GM21367 (cell line): ENCODE measurements at regions not wholly inside any gene's neighbourhood (a gene's known extent, or its start where the extent isn't known, plus 50 kb on each side); places are given as distances from the start of the nearest gene placed in this dataset.

Source experiments
- ATAC-seq: cut with Tn5 transposase; IDR thresholded peaks from one replicate; pipeline ENCODE4 v1.9.1; 2021; ENCODE audit not compliant: unreplicated experiment

DNA sequence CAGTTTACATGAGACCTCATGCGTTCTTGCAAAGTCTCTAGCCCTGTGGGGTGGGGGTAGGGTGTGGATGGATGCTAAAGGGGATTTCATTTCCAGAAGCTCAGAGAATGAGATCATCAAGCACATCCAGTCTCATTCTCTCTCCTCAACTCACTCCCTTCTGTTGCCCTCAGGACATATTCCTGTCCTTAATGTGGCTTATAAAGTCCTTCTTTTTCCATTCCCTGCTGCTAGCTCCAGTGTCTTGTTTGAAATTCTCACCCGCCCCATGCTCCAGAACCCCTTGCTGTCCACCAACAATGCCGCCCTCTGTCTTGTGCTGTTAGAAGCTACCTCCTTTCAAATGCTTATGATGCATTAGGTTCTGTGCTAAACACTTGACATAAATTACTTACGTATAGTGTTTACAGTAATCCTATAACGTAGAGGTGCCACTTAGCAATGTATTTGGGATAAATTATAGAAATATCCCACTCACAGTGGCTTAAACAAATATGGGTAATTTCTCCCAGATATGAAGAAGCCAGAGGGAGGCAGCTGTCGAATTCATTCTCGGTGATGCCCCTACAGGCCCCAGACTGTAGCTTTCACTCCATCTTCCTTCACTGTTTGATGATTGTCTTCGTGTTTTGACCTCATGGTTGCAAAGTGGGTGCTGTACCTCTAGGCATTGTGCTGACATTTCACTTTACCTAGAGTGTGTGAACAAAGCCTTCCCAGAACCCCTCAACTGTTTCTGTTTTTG, 273.1 kb upstream of the TBL1XR1 start:
- ATAC-seq: no peak

DNA sequence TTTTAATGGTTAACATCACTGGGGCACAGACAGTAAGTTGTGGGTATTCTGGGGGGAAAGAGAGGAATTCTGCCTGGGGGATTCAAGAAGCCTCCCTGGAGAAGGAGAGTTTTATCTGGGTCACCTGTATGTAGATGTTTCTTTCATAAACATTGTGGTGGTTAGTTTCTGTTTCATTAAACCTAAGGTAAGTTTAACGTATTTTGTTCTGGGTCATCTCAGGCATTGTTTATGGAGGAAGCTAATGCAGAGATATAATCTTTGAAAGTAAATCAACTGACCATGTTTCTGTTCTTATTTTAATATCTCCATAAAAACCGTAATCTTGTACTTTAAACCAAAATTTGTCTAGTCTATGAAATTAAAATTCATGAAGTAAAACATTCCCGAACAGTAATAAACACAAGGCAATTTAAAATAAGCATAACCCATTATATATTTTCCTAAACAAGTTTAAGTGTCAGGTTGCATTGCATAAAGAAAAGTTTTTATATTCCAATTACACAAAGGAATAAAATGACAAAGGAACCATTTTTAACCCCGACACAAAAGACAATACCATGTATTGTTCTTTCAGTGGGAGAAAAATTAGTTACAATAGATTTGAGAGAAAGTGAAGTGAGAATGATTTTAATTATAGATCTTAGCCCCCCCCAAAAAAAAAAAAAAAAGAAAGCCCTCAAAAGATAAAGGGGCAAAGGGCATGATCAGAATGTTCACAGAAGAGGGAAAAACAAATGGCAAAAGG, 274.6 kb upstream of the TBL1XR1 start:
- no peak for ATAC-seq

GRCh38 chr3:177473184-177473583, 275.9 kb upstream of the TBL1XR1 start:
- no peak for ATAC-seq

DNA sequence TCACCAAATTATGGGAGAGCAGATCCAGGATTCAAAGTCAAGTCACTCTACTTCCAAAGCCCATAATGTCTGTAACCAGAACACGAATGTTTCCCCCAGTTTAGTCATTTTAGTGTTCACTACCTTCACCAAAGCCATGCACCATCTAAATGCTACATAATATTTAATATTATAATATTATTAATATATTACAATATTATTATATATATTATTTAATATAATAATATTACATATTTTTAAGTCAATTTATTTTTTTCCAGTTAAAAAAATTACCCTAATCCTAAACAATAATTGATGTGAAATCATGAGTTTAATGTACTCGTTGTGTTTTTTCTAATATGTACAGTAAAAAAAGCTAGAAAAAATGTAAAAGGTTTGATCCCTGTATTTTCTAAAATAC, 276.6 kb upstream of the TBL1XR1 start:
- ATAC-seq: no peak

- no peak for ATAC-seq
Measured at GRCh38 chr3:177474652-177475355, 277.5 kb upstream of the TBL1XR1 start.

- no peak for ATAC-seq
Measured at GRCh38 chr3:177475356-177475665, 278.0 kb upstream of the TBL1XR1 start.

GRCh38 chr3:177476495-177476894, 279.2 kb upstream of the TBL1XR1 start:
- ATAC-seq: no peak

- no peak for ATAC-seq
Measured at GRCh38 chr3:177476921-177477435, 279.7 kb upstream of the TBL1XR1 start.

DNA sequence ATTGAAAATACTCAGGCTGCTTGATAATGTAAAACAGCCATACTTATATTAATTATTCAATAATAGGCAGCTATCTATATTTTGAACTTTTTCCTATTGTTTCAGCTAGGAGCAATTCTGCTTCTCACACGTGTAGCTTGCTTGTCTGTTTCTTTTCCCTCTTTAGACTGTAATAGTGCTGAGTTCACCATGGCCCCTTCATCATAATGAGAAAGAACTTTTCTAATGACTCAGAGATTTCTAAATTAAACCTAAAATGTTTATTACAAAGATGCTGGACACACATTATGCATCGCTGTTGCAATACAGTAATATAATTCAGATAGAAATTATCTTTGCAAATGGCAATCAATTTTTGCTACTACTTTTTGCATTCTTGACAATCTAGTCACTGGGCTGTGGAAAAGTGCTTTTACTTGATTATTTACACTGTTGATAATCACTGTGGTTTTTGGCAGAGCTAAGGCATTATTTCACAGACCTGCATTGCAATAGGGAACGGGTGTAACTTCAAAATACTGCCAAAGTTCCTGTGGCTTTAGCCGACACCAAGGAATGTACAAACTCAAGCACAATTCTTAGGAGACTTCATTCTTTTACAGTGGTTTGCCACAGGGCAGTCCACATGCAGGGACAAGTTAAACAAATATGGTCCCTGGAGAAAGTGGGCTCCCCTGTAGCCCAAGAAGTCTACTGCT, 281.0 kb upstream of the TBL1XR1 start:
- ATAC-seq: no peak

DNA sequence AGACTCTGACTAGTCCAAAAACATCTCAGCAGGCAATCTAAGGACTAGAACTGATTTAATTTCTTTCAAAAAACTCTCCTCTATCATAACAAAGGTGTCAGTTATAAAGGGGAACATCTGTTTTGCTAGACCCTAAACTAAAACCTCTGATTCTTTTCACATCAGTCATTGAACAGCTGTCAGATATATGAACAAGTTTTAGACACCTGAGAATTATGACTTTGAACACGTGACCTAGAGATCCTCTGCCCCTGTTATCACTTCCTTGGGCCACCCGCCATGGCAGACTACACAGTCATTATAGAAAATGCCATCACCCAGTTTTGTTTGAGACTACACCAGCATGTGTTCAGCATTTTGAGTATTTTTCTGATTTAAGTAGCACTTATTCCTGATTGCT, 282.3 kb upstream of the TBL1XR1 start:
- ATAC-seq: no peak

DNA sequence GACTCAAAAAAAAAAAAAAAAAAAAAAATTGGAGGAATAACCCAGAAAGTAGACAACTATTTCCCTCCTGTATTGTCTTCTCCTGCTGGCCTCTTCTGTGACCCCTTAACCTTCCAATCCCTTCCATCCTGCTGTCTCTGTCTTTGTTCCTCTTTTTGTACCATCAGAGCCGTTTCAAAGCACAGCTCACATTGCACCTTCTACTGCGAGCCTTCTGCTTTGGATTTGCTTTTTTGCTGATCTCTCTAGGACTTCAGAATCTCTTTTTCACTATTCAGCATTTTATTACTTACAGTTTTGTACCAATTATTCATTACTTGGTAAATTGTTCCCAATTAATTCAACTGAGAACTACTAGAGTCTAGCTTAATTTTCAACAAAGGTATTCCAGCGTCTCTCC, 284.0 kb upstream of the TBL1XR1 start:
- peak; percentile 60 for ATAC-seq

DNA sequence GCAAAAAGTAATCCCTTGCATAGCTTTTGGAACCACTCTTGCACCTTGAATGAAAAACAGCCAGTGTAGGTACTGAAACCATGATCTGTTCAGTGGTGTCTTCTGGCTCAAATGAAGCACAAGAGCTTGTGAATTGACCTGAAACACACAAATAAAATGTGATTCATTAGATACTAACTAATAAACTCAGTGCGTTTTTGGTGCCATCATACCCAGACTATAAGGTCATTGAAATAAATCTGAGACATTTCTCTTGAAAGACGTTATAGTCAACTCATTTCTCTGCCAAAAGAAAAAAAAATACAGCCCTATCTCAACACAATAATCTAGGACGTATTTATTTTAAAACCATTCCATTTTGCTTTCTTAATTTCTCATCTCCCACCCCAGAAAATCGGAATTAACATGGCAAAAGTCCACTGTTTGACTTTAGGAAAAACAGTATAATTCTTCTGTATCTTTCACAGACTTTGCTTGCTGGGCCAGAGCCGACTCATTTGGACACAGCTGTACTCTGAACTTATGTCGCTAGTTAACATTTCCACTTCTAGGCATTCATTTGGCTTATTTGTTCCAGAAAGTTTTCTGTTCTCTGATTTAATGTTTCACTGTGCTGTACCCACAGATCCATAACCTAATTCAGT, 284.9 kb upstream of the TBL1XR1 start:
- no peak for ATAC-seq

DNA sequence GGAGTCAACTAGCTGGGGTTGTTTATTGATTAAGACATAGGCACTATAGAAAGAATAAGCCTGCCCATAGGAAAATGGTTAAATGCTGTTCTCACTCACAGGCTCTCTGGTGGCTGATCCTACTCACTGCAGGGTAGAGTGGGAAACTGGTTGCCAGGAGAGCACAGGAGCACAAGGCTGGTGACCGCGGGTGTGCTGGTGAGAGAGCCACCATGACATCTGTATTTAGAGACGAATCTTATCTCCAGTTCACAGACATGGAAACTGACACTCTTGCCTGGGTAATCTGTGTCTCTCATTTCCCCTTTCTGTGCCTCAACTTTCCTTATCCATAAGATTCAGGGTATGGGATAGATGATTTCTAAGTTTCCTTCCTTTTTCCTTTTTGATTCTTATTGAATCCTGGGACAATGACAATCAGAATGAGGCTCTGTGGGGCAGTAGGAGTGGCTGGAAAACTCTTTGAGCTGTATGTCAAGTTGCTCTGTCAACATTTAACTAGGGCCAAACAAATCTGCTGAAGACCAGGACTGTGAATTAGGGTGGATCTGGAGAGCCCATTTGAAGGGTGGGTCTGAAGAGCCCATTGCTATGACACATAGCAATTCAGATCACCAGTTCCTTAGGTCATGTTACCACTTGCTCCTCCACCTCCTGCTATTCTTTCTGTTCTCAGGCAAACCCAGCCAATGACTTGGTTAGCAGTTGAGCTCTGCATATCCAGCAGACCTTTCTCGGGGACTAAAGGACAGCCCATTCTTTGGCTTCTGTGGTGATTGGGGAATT, 286.1 kb upstream of the TBL1XR1 start:
- ATAC-seq: no peak

GRCh38 chr3:177484206-177484605, 286.9 kb upstream of the TBL1XR1 start:
- no peak for ATAC-seq

DNA sequence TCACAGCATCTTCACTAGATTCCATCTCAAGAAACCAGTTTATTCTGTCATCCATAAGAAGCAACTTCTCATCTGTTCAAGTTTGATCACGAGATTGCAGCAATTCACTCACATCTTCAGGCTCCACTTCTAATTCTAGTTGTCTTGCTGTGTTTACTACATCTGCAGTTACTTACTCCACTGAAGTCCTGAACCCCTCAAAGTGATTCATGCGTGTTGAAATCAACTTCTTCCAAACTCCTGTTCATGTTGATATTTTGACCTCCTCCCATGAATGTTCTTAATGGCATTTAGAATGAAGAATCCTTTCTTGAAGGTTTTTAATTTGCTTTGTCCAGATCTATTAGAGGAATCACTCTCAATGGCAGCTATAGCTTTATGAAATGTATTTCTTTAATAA, 287.6 kb upstream of the TBL1XR1 start:
- ATAC-seq: no peak

DNA sequence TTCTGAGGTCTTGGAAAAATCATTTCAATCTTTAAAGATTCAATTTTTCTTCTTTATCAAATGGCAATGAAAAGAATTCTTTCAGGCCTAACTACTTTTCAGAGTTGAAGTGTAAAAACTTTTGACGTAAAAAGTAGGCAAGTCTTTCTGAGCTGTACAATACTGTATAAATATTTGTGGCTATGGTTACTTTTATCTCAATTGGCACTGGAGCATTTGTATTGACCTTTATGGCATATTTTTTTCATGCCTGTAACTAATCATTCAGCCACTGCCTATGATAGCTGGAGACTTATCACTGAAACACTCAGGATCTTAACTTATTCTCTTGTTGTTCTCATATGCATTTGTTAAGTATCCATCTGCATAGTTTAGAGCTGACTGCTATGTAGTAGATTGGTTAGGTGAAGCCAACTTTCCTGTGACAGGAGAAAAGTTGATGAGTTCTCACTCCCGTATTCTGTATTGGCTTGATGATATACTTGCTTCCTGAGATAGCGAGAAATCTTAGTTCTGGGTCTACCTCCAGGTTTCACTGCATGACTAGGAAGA, 290.4 kb upstream of the TBL1XR1 start:
- ATAC-seq: no peak

- no peak for ATAC-seq
Measured at GRCh38 chr3:177488740-177489139, 291.5 kb upstream of the TBL1XR1 start.

GRCh38 chr3:177490626-177491025, 293.3 kb upstream of the TBL1XR1 start:
- no peak for ATAC-seq

GRCh38 chr3:177491296-177492032, 294.2 kb upstream of the TBL1XR1 start:
- ATAC-seq: no peak
